Stomach (tissue), 4 donors: ENCODE measurements at regions not wholly inside any gene's neighbourhood (a gene's known extent, or its start where the extent isn't known, plus 50 kb on each side); places are given as distances from the start of the nearest gene placed in this dataset.

ENCODE experiments used
- POLR2A ChIP-seq, 4 donors: fragments of 450-650 bp; IDR thresholded peaks; one replicate each; pipeline ENCODE4 v1.6.1; 2016; ENCODE audit warnings: antibody characterized with exemption in 4 of 4, control low read depth in 2 of 4, mild to moderate bottlenecking in 1 of 4, moderate library complexity in 1 of 4
- TF ChIP-seq, protein P1 (sequence below), 7 experiments: fragments of 450-650 bp in 4 of 7; fragments of 200-600 bp in 3 of 7; sonication (generic) in 3 of 7; IDR thresholded peaks; one replicate each; pipeline ENCODE4 v1.5.1; 2016 to 2019; ENCODE audit warnings: antibody characterized with exemption in 7 of 7, control low read depth in 2 of 7, mild to moderate bottlenecking in 1 of 7

DNA sequence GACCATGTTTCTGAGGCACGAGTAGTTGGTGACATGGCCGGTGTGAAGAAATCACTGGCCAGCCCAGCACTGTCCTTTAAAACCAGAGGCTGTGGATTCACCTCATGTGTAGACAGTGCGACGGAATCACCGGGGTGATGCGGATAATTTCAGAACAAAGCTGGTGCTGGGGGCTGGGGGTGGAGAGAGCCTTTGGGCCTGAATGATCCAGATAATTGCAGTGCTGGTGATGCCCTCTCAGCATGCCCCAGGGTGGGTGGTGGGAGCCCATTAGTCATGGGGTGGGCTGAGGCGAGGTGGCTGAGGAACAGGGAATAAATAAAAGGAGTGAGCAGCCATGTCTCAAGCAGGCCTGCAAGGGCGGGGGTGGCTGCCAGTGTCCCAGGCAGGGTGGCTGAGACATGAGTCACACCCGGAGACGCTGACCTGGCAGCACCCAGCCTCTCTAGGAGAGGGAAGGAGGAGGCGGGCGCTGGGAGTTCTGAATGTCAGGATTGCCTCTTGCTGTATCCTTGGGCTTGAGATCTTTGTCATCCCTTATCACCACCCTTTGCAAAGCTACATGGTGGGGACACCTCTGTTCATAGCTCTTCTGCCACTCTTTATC, 61.1 kb upstream of the KCNK12 start:
- TF ChIP-seq, protein P1, sequence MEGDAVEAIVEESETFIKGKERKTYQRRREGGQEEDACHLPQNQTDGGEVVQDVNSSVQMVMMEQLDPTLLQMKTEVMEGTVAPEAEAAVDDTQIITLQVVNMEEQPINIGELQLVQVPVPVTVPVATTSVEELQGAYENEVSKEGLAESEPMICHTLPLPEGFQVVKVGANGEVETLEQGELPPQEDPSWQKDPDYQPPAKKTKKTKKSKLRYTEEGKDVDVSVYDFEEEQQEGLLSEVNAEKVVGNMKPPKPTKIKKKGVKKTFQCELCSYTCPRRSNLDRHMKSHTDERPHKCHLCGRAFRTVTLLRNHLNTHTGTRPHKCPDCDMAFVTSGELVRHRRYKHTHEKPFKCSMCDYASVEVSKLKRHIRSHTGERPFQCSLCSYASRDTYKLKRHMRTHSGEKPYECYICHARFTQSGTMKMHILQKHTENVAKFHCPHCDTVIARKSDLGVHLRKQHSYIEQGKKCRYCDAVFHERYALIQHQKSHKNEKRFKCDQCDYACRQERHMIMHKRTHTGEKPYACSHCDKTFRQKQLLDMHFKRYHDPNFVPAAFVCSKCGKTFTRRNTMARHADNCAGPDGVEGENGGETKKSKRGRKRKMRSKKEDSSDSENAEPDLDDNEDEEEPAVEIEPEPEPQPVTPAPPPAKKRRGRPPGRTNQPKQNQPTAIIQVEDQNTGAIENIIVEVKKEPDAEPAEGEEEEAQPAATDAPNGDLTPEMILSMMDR (IDR thresholded peaks at IDR 0.05), result no peak
- TF ChIP-seq POLR2A (IDR thresholded peaks at IDR 0.05), result no peak
